Chondrocyte (in vitro differentiated cells): ENCODE measurements at regions not wholly inside any gene's neighbourhood (a gene's known extent, or its start where the extent isn't known, plus 50 kb on each side); places are given as distances from the start of the nearest gene placed in this dataset.
"Not testable (repeated sequence)": the region's sequence is repeated elsewhere in the genome, so short reads cannot be mapped to it uniquely, and the experiment has no call there.

Source experiments
- DNase-seq: peaks from one replicate; pipeline ENCODE4 v3.0.0; 2021; ENCODE audit warnings: mixed read lengths, low spot score
- H3K27ac Mint-ChIP-seq: one replicate; pipeline ENCODE4 v1.8.0; 2021; ENCODE audit warnings: mild to moderate bottlenecking, moderate library complexity, mixed read lengths; ENCODE audit not compliant: unreplicated experiment
- H3K27me3 Mint-ChIP-seq: 2 replicates; pipeline ENCODE4 v1.8.0; 2021; ENCODE audit warnings: low read depth, mixed read lengths
- H3K36me3 Mint-ChIP-seq: 2 replicates; pipeline ENCODE4 v1.8.0; 2021; ENCODE audit warnings: low read depth, mixed read lengths
- H3K4me1 Mint-ChIP-seq: 2 replicates; pipeline ENCODE4 v1.8.0; 2021; ENCODE audit warnings: low read depth, mild to moderate bottlenecking, mixed read lengths
- H3K4me3 Mint-ChIP-seq: one replicate; pipeline ENCODE4 v1.8.0; 2021; ENCODE audit warnings: mild to moderate bottlenecking, moderate library complexity, mixed read lengths; ENCODE audit not compliant: unreplicated experiment
- H3K9me3 Mint-ChIP-seq: 2 replicates; pipeline ENCODE4 v1.8.0; 2021; ENCODE audit warnings: low read depth, mixed read lengths
- TF ChIP-seq, protein P1 (sequence below): fragments of 200-600 bp; sonication (generic); IDR thresholded peaks from 2 replicates; pipeline ENCODE4 v1.5.0; 2021; ENCODE audit warnings: antibody characterized with exemption, mild to moderate bottlenecking, moderate library complexity

- Mint-ChIP-seq H3K4me1 (no peaks in the 10 kb centered on the region), H3K4me3 (no peak overlapping the region), H3K36me3 (no peaks in the 10 kb centered on the region), H3K27ac (no peak overlapping the region), H3K9me3 (no peaks in the 10 kb centered on the region), H3K27me3 (peaks cover 13% of the 10 kb centered on the region)
- DNase-seq: no peak
- TF ChIP-seq, protein P1, sequence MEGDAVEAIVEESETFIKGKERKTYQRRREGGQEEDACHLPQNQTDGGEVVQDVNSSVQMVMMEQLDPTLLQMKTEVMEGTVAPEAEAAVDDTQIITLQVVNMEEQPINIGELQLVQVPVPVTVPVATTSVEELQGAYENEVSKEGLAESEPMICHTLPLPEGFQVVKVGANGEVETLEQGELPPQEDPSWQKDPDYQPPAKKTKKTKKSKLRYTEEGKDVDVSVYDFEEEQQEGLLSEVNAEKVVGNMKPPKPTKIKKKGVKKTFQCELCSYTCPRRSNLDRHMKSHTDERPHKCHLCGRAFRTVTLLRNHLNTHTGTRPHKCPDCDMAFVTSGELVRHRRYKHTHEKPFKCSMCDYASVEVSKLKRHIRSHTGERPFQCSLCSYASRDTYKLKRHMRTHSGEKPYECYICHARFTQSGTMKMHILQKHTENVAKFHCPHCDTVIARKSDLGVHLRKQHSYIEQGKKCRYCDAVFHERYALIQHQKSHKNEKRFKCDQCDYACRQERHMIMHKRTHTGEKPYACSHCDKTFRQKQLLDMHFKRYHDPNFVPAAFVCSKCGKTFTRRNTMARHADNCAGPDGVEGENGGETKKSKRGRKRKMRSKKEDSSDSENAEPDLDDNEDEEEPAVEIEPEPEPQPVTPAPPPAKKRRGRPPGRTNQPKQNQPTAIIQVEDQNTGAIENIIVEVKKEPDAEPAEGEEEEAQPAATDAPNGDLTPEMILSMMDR: no peak
Observed at GRCh38 chr2:209146682-209147320, 277.0 kb upstream of the MAP2 start.

GRCh38 chr2:209147981-209148380 is 275.9 kb upstream of the MAP2 start:
- TF ChIP-seq, protein P1: no peak
- no peaks in the 10 kb centered on the region for H3K4me1 Mint-ChIP-seq

DNA sequence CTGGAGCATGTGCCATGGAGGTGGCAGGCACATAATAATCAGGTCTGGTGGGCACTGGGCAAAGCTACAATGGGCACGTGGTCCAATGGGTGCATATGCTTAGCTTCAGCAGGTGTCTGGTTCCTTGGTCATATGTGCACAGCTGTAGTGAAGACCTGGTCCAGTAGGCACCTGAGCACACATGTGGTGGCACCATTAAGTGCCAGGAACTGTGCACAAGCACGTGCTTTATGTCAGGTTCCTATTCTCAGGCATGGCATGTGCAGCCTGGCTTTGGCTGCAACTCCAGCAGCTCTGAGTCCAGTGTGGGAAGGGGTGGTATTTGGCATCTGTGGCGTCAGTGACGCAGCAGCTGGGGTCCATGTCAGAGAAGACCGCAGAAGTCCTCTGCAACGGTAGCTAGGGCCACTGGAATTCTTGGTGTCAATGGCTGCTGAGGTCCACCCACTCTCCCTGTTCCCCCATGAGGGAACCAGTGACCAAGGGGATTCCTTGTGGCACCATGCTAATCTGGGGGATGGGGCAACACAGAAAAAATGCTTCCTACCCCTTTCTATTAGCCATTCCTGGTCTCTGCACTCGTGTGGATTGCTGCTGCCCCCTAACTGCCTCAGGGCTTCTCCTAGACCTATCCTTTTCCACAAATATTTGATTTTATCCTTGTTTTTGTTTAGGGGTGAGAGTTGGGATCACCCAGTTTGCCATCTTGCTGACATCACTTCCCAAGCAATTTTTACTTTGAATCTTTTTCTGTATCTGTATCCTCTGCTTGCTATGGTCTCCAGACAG is 262.9 kb upstream of the MAP2 start:
- Mint-ChIP-seq H3K27me3 (peaks cover 1% of the 10 kb centered on the region), H3K9me3 (no peaks in the 10 kb centered on the region), H3K36me3 (no peaks in the 10 kb centered on the region), H3K27ac (no peak overlapping the region), H3K4me3 (no peak overlapping the region), H3K4me1 (no peaks in the 10 kb centered on the region)
- no peak for DNase-seq
- TF ChIP-seq, protein P1: no peak

More at GRCh38 chr2:209147981-209148380, 275.9 kb upstream of the MAP2 start:
- no peak for DNase-seq
- Mint-ChIP-seq H3K27ac (no peak overlapping the region), H3K4me3 (no peak overlapping the region), H3K27me3 (peaks cover 6% of the 10 kb centered on the region), H3K9me3 (no peaks in the 10 kb centered on the region), H3K36me3 (no peaks in the 10 kb centered on the region)

DNA sequence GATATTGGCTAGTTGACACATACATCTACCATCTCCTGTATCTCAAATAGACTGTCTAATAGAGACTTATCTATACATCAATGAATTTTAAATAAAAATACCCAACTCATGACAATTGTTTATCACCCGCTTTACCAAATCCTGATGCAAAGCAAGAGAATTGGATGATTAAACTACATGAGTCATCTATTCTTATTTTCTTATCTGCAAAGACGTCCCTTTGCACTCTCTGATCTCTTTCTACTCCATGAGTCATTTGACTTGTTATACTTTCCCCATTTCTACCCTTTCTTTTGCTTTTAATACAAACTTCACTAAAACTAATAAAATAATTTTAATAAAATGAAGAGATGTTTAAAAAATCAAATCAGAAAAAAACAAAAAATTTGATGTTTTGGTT is 261.7 kb upstream of the MAP2 start:
- Mint-ChIP-seq H3K36me3 (no peaks in the 10 kb centered on the region), H3K4me3 (no peak overlapping the region)
- no peak for DNase-seq

GRCh38 chr2:209181984-209182383 is 241.9 kb upstream of the MAP2 start:
- no peak overlapping the region for H3K27ac Mint-ChIP-seq
- no peaks in the 10 kb centered on the region for H3K36me3 Mint-ChIP-seq
- no peak for DNase-seq
- TF ChIP-seq, protein P1: no peak
- no peak overlapping the region for H3K4me3 Mint-ChIP-seq
- H3K9me3 Mint-ChIP-seq: peaks cover 18% of the 10 kb centered on the region
- peaks cover 2% of the 10 kb centered on the region for H3K27me3 Mint-ChIP-seq
- no peaks in the 10 kb centered on the region for H3K4me1 Mint-ChIP-seq

More for the DNA sequence above, 261.7 kb upstream of the MAP2 start:
- Mint-ChIP-seq H3K27me3 (peaks cover 1% of the 10 kb centered on the region), H3K27ac (no peak overlapping the region), H3K9me3 (no peaks in the 10 kb centered on the region), H3K4me1 (no peaks in the 10 kb centered on the region)
- TF ChIP-seq, protein P1: no peak

DNA sequence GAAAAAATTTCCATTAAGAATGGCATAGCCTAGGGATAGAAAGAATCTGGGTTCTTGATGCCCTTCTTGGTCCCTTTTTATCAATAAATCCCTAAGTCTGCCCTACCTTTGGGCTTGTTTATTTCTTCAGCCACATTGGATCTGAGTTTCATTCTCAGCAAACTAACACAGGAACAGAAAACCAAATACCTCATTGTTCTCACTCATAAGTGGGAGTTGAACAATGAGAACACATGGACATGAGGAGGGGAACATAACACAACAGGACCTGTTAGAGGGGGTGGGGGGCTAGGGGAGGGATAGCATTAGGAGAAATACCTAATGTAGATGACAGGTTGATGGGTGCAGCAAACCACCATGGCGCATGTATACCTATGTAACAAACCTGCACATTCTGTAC is 237.0 kb upstream of the MAP2 start:
- H3K27me3 Mint-ChIP-seq, DNase-seq, H3K9me3 Mint-ChIP-seq, H3K4me3 Mint-ChIP-seq, H3K27ac Mint-ChIP-seq, H3K4me1 Mint-ChIP-seq, H3K36me3 Mint-ChIP-seq: not testable (repeated sequence)
